GM12878 (cell line): ENCODE measurements at regions not wholly inside any gene's neighbourhood (a gene's known extent, or its start where the extent isn't known, plus 50 kb on each side); places are given as distances from the start of the nearest gene placed in this dataset.

Source experiments
- ATAC-seq: fragments of 200-7000 bp; cut with Tn5 transposase; 3 replicates; pipeline ENCODE4 v1.9.1; 2020; ENCODE audit warnings: mild to moderate bottlenecking, moderate library complexity
- BruUV-seq: library from RNA; stranded (reverse); fragments of 400-500 nt; replicated peaks from 2 replicates; lab custom pipeline; 2021; lab: Mats Ljungman, UMichigan
- CTCF ChIA-PET: fragments of 300-600 bp; sonication (Branson Sonifier 250); formaldehyde crosslinking; extraction: SDS; loops from one replicate; lab custom pipeline; 2021; ENCODE audit warnings: inconsistent platforms; lab: Yijun Ruan, JAX
- POLR2A ChIA-PET: fragments of 350-600 bp; formaldehyde crosslinking; extraction: SDS; loops from one replicate; lab custom pipeline; 2021; ENCODE audit warnings: inconsistent platforms; lab: Charles Lee
- RAD21 ChIA-PET: fragments of 300-600 bp; sonication (Branson Sonifier 250); formaldehyde crosslinking; loops from one replicate; lab custom pipeline; 2023; ENCODE audit warnings: antibody characterized with exemption; ENCODE audit not compliant: unreplicated experiment; lab: Charles Lee
- SMC1A ChIA-PET: fragments of 300-600 bp; sonication (Branson Sonifier 250); formaldehyde crosslinking; loops from one replicate; lab custom pipeline; 2023; ENCODE audit not compliant: unreplicated experiment, uncharacterized antibody; lab: Charles Lee
- DNase-seq: peaks from one replicate; pipeline ENCODE4 v3.0.0-alpha.2; 2011; ENCODE audit warnings: low read depth, low spot score
- FAIRE-seq: peaks from 3 replicates; lab custom pipeline; 2011; peaks lifted over from hg19 to GRCh38; lab: Jason Lieb, UNC
- H2AFZ ChIP-seq: 2 replicates; pipeline ENCODE4 v1.6.0; 2011; ENCODE audit warnings: low read depth, low read length, control low read depth; ENCODE audit not compliant: control insufficient read depth
- H3K27ac ChIP-seq: 2 replicates; pipeline ENCODE4 v1.5.1; 2011; ENCODE audit warnings: control low read depth; ENCODE audit not compliant: control insufficient read depth, insufficient read depth
- H3K27me3 ChIP-seq, 2 experiments: replicated peaks in 1 of 2; 2 replicates each; pipeline versions ENCODE4 v1.6.0 to v1.6.1; 2011; ENCODE audit warnings: low read length in 1 of 2; ENCODE audit not compliant: control insufficient read depth in 2 of 2, insufficient read depth in 2 of 2
- H3K36me3 ChIP-seq, 2 experiments: 2 replicates each; pipeline ENCODE4 v1.5.1; 2011; ENCODE audit warnings: low read length in 1 of 2; ENCODE audit not compliant: control insufficient read depth in 2 of 2, insufficient read depth in 2 of 2
- H3K4me1 ChIP-seq: 2 replicates; pipeline ENCODE4 v1.6.1; 2011; ENCODE audit warnings: mild to moderate bottlenecking, low read length, moderate library complexity, mixed read lengths; ENCODE audit not compliant: control insufficient read depth, insufficient read depth
- H3K4me2 ChIP-seq: 2 replicates; pipeline ENCODE4 v1.6.0; 2011; ENCODE audit warnings: control low read depth; ENCODE audit not compliant: control insufficient read depth, insufficient read depth
- H3K4me3 ChIP-seq: fragments of 200-600 bp; sonication (generic); 2 replicates; pipeline ENCODE4 v1.5.1; 2016
- H3K79me2 ChIP-seq: 2 replicates; pipeline ENCODE4 v1.6.0; 2011; ENCODE audit warnings: low read length; ENCODE audit not compliant: control insufficient read depth, insufficient read depth
- H3K9ac ChIP-seq: 2 replicates; pipeline ENCODE4 v1.8.0; 2011; ENCODE audit warnings: low read length, control low read depth, mixed read lengths; ENCODE audit not compliant: control insufficient read depth, insufficient read depth
- H3K9me3 ChIP-seq: replicated peaks from 3 replicates; pipeline ENCODE4 v1.5.1; 2011; ENCODE audit warnings: mild to moderate bottlenecking, low read length; ENCODE audit not compliant: control insufficient read depth, insufficient read depth
- H4K20me1 ChIP-seq: 2 replicates; pipeline ENCODE4 v1.6.0; 2011; ENCODE audit not compliant: control insufficient read depth, insufficient read depth
- E2F8 ChIP-seq: fragments of 450-650 bp; IDR thresholded peaks from 2 replicates; pipeline ENCODE4 v1.6.1; 2018; ENCODE audit warnings: mild to moderate bottlenecking, low read depth, moderate library complexity; ENCODE audit not compliant: partially characterized antibody
- IKZF2 ChIP-seq, 2 experiments: fragments of 450-650 bp; IDR thresholded peaks; 2 replicates each; pipeline ENCODE4 v1.6.1; 2017; ENCODE audit warnings: mild to moderate bottlenecking in 2 of 2, moderate library complexity in 2 of 2
- RCOR1 ChIP-seq: conservative IDR thresholded peaks from 2 replicates; pipeline ENCODE4 v1.6.1; 2012; ENCODE audit warnings: low read depth, low read length, improper control_type of control experiment
- RELB ChIP-seq: fragments of 450-650 bp; IDR thresholded peaks from 2 replicates; pipeline ENCODE4 v1.6.1; 2017; ENCODE audit warnings: low read depth, mild to moderate bottlenecking, moderate library complexity
- ZBTB4 ChIP-seq: fragments of 450-650 bp; formaldehyde crosslinking; IDR thresholded peaks from 2 replicates; pipeline ENCODE4 v1.4.0; 2022; ENCODE audit warnings: mild to moderate bottlenecking, moderate library complexity
- ZZZ3 ChIP-seq: IDR thresholded peaks from 2 replicates; pipeline ENCODE4 v1.6.1; 2011; ENCODE audit warnings: low read depth; ENCODE audit not compliant: control insufficient read depth, insufficient read length
- WGBS: methylation state at CpG from one replicate; pipeline ENCODE4 v1.1.6; 2016; ENCODE audit warnings: low lambda C conversion rate; ENCODE audit not compliant: insufficient replicate concordance, insufficient coverage; ENCODE audit errors: missing lambda C conversion rate; 5-methylcytosine and 5-hydroxymethylcytosine counted together
- in situ Hi-C: fragments of 300-500 bp; cut with MboI; formaldehyde crosslinking; loops from 9 replicates; pipeline ENCODE4 v1.14.3; 2018; ENCODE audit warnings: mixed read lengths
- intact Hi-C: fragments of 100-400 bp; cut with micrococcal nuclease; formaldehyde crosslinking; loops from one replicate; pipeline ENCODE4 v1.14.2; 2022; ENCODE audit not compliant: unreplicated experiment
- TF ChIP-seq, protein P1 (sequence below): IDR thresholded peaks from 2 replicates; pipeline ENCODE4 v1.6.1; 2012; ENCODE audit warnings: mild to moderate bottlenecking, low read depth, low read length
- TF ChIP-seq, protein P2 (sequence below): fragments of 450-650 bp; IDR thresholded peaks from 2 replicates; pipeline ENCODE4 v1.6.1; 2017; ENCODE audit warnings: borderline replicate concordance
- TF ChIP-seq, protein P3 (sequence below): IDR thresholded peaks from 2 replicates; pipeline ENCODE4 v1.6.1; 2012; ENCODE audit warnings: low read depth, low read length, improper control_type of control experiment

GRCh38 chr5:2430606-2431005 lies 320.9 kb downstream of the IRX2 start:
- ChIA-PET RAD21 (no interaction called here), POLR2A (no interaction called here), SMC1A (no interaction called here), CTCF (no interaction called here)
- Histone ChIP-seq H3K9ac (no peak overlapping the region), H3K4me1 (no peaks in the 10 kb centered on the region), H3K27ac (no peak overlapping the region), H3K27me3 (no peaks in the 10 kb centered on the region), H3K4me3 (no peak overlapping the region), H3K36me3 (no peaks in the 10 kb centered on the region), H4K20me1 (no peaks in the 10 kb centered on the region), H2AFZ (no peak overlapping the region), H3K79me2 (no peaks in the 10 kb centered on the region), H3K4me2 (no peak overlapping the region), H3K9me3 (no peaks in the 10 kb centered on the region; the same call in 2 of the 3 replicates)
- in situ Hi-C loops (no loop called here), intact Hi-C loops (no loop called here)
- TF ChIP-seq ZZZ3 = no peak
- TF ChIP-seq, protein P1, sequence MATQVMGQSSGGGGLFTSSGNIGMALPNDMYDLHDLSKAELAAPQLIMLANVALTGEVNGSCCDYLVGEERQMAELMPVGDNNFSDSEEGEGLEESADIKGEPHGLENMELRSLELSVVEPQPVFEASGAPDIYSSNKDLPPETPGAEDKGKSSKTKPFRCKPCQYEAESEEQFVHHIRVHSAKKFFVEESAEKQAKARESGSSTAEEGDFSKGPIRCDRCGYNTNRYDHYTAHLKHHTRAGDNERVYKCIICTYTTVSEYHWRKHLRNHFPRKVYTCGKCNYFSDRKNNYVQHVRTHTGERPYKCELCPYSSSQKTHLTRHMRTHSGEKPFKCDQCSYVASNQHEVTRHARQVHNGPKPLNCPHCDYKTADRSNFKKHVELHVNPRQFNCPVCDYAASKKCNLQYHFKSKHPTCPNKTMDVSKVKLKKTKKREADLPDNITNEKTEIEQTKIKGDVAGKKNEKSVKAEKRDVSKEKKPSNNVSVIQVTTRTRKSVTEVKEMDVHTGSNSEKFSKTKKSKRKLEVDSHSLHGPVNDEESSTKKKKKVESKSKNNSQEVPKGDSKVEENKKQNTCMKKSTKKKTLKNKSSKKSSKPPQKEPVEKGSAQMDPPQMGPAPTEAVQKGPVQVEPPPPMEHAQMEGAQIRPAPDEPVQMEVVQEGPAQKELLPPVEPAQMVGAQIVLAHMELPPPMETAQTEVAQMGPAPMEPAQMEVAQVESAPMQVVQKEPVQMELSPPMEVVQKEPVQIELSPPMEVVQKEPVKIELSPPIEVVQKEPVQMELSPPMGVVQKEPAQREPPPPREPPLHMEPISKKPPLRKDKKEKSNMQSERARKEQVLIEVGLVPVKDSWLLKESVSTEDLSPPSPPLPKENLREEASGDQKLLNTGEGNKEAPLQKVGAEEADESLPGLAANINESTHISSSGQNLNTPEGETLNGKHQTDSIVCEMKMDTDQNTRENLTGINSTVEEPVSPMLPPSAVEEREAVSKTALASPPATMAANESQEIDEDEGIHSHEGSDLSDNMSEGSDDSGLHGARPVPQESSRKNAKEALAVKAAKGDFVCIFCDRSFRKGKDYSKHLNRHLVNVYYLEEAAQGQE = no peak
- no peak for TF ChIP-seq IKZF2 (IDR thresholded peaks at IDR 0.05)
- TF ChIP-seq, protein P2, sequence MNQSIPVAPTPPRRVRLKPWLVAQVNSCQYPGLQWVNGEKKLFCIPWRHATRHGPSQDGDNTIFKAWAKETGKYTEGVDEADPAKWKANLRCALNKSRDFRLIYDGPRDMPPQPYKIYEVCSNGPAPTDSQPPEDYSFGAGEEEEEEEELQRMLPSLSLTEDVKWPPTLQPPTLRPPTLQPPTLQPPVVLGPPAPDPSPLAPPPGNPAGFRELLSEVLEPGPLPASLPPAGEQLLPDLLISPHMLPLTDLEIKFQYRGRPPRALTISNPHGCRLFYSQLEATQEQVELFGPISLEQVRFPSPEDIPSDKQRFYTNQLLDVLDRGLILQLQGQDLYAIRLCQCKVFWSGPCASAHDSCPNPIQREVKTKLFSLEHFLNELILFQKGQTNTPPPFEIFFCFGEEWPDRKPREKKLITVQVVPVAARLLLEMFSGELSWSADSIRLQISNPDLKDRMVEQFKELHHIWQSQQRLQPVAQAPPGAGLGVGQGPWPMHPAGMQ = no peak
- TF ChIP-seq, protein P3, sequence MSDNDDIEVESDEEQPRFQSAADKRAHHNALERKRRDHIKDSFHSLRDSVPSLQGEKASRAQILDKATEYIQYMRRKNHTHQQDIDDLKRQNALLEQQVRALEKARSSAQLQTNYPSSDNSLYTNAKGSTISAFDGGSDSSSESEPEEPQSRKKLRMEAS = no peak
- TF ChIP-seq RELB = no peak
- TF ChIP-seq ZBTB4 (CRISPR knock-in tag) = no peak
- no peak for TF ChIP-seq RCOR1
- no peak for TF ChIP-seq E2F8
- BruUV-seq = no TSS peak
- FAIRE-seq = no peak
- no peak for ATAC-seq
- no peak for DNase-seq
- 25% methylated on average over 5 of the region's 5 CpGs for WGBS
